A673 (cell line): ENCODE measurements at regions not wholly inside any gene's neighbourhood (a gene's known extent, or its start where the extent isn't known, plus 50 kb on each side); places are given as distances from the start of the nearest gene placed in this dataset.

ENCODE experiments used
- BruUV-seq: library from RNA; stranded (reverse); fragments of 400-500 nt; replicated peaks from 2 replicates; lab custom pipeline; 2021; lab: Mats Ljungman, UMichigan
- CTCF ChIA-PET: fragments of 300-600 bp; sonication (Branson Sonifier 250); formaldehyde crosslinking; loops from one replicate; lab custom pipeline; 2022; ENCODE audit warnings: antibody characterized with exemption; lab: Charles Lee
- POLR2A ChIA-PET: fragments of 300-600 bp; sonication (Branson Sonifier 250); formaldehyde crosslinking; loops from one replicate; lab custom pipeline; 2022; ENCODE audit warnings: antibody characterized with exemption; ENCODE audit not compliant: low non-redundant PET; lab: Charles Lee
- DNase-seq: peaks from one replicate; pipeline ENCODE4 v3.0.0-alpha.2; 2015; ENCODE audit warnings: low spot score
- H3K27ac ChIP-seq: fragments of 200-600 bp; sonication (generic); 2 replicates; pipeline ENCODE4 v1.5.1; 2016; ENCODE audit warnings: mixed run types, low read depth, mild to moderate bottlenecking, mixed read lengths, antibody characterized with exemption, low read length; ENCODE audit not compliant: poor library complexity, severe bottlenecking
- H3K27me3 ChIP-seq: fragments of 200-600 bp; sonication (generic); replicated peaks from 2 replicates; pipeline ENCODE4 v1.6.1; 2017; ENCODE audit warnings: mixed run types, low read depth, mild to moderate bottlenecking, mixed read lengths, antibody characterized with exemption, low read length; ENCODE audit not compliant: insufficient read depth, poor library complexity
- H3K36me3 ChIP-seq: fragments of 200-600 bp; sonication (generic); 2 replicates; pipeline ENCODE4 v1.6.1; 2016; ENCODE audit warnings: mixed run types, mild to moderate bottlenecking, mixed read lengths, antibody characterized with exemption, low read length; ENCODE audit not compliant: insufficient read depth, poor library complexity, severe bottlenecking
- H3K4me1 ChIP-seq: fragments of 200-600 bp; sonication (generic); 2 replicates; pipeline ENCODE4 v1.6.1; 2017; ENCODE audit warnings: mixed run types, mild to moderate bottlenecking, mixed read lengths, antibody characterized with exemption, low read length; ENCODE audit not compliant: insufficient read depth, poor library complexity, severe bottlenecking
- H3K4me3 ChIP-seq: fragments of 200-600 bp; sonication (generic); 2 replicates; pipeline ENCODE4 v1.5.1; 2016; ENCODE audit warnings: low read depth, mixed run types, mild to moderate bottlenecking, mixed read lengths, low read length; ENCODE audit not compliant: poor library complexity, severe bottlenecking
- H3K9me3 ChIP-seq: fragments of 200-600 bp; sonication (generic); 2 replicates; pipeline ENCODE4 v1.6.1; 2016; ENCODE audit warnings: mixed run types, low read depth, mild to moderate bottlenecking, mixed read lengths, antibody characterized with exemption, low read length; ENCODE audit not compliant: poor library complexity, severe bottlenecking
- CTCF ChIP-seq: fragments of 300-800, 200-600 bp; sonication (generic); conservative IDR thresholded peaks from 2 replicates; pipeline ENCODE4 v1.5.1; 2017; ENCODE audit warnings: low read depth, mild to moderate bottlenecking, antibody characterized with exemption, low read length, moderate library complexity, mixed read lengths
- EZH2 ChIP-seq: fragments of 200-600 bp; sonication (generic); IDR thresholded peaks from 2 replicates; pipeline ENCODE4 v1.6.1; 2017; ENCODE audit warnings: borderline replicate concordance, low read depth, mild to moderate bottlenecking, mixed read lengths, antibody characterized with exemption, low read length; ENCODE audit not compliant: poor library complexity, severe bottlenecking
- intact Hi-C: fragments of 100-400 bp; cut with micrococcal nuclease; formaldehyde crosslinking; loops from one replicate; pipeline ENCODE4 v1.10.0; 2022; ENCODE audit not compliant: unreplicated experiment

- ChIA-PET CTCF (no interaction called here), POLR2A (no interaction called here)
- DNase-seq = no peak
Observed at GRCh38 chr5:61831736-61832135, 474.3 kb upstream of the KIF2A start.

GRCh38 chr5:61837788-61838187 lies 468.2 kb upstream of the KIF2A start:
- no peak for DNase-seq
- no TSS peak for BruUV-seq
- peaks cover 4% of the 10 kb centered on the region for H3K4me1 ChIP-seq
- TF ChIP-seq CTCF (no peak), EZH2 (no peak)
- ChIA-PET CTCF (no interaction called here), POLR2A (no interaction called here)
- H3K27ac ChIP-seq = no peak overlapping the region
- no peak overlapping the region for H3K4me3 ChIP-seq
- no peaks in the 10 kb centered on the region for H3K9me3 ChIP-seq
- H3K27me3 ChIP-seq = no peaks in the 10 kb centered on the region
- no peaks in the 10 kb centered on the region for H3K36me3 ChIP-seq
- intact Hi-C loops = no loop called here

More at GRCh38 chr5:61831736-61832135, 474.3 kb upstream of the KIF2A start:
- Histone ChIP-seq H3K36me3 (no peaks in the 10 kb centered on the region), H3K27me3 (no peaks in the 10 kb centered on the region), H3K9me3 (no peaks in the 10 kb centered on the region), H3K4me3 (no peak overlapping the region), H3K27ac (no peak overlapping the region), H3K4me1 (peaks cover 4% of the 10 kb centered on the region)
- no peak for TF ChIP-seq CTCF
- TF ChIP-seq EZH2 = no peak
- intact Hi-C loops = no loop called here
- no TSS peak for BruUV-seq

GRCh38 chr5:61840361-61840760 lies 465.6 kb upstream of the KIF2A start:
- ChIA-PET CTCF (no interaction called here), POLR2A (no interaction called here)
- H3K4me1 ChIP-seq = no peaks in the 10 kb centered on the region
- no peak for DNase-seq
- BruUV-seq = no TSS peak
- no peak overlapping the region for H3K4me3 ChIP-seq
- H3K9me3 ChIP-seq = no peaks in the 10 kb centered on the region
- no peaks in the 10 kb centered on the region for H3K27me3 ChIP-seq
- H3K36me3 ChIP-seq = no peaks in the 10 kb centered on the region
- intact Hi-C loops = no loop called here
- no peak overlapping the region for H3K27ac ChIP-seq
- TF ChIP-seq EZH2 = no peak
- no peak for TF ChIP-seq CTCF
